SK-N-SH (cell line): ENCODE measurements at regions not wholly inside any gene's neighbourhood (a gene's known extent, or its start where the extent isn't known, plus 50 kb on each side); places are given as distances from the start of the nearest gene placed in this dataset.

Source experiments
- CTCF ChIP-seq: fragments of 200-600 bp; sonication (generic); IDR thresholded peaks from 2 replicates; pipeline ENCODE4 v1.6.1; 2017; ENCODE audit warnings: antibody characterized with exemption, mild to moderate bottlenecking, moderate library complexity
- EP300 ChIP-seq, 2 experiments: IDR thresholded peaks; 2 replicates each; pipeline versions ENCODE4 v1.4.0 to v1.6.1; 2012; ENCODE audit warnings: borderline replicate concordance in 1 of 2, low read depth in 1 of 2, low read length in 1 of 2
- EZH2phosphoT487 ChIP-seq: fragments of 200-600 bp; sonication (generic); IDR thresholded peaks from 2 replicates; pipeline ENCODE4 v1.6.1; 2017; ENCODE audit warnings: low read depth, mixed run types, mild to moderate bottlenecking, antibody characterized with exemption, moderate library complexity, borderline replicate concordance
- RFX5 ChIP-seq: IDR thresholded peaks from 2 replicates; pipeline ENCODE4 v1.6.1; 2012; ENCODE audit warnings: mild to moderate bottlenecking, improper control_type of control experiment, low read length
- SMC3 ChIP-seq: IDR thresholded peaks from 2 replicates; pipeline ENCODE4 v1.6.1; 2012; ENCODE audit warnings: low read depth, low read length, improper control_type of control experiment
- YY1 ChIP-seq: IDR thresholded peaks from 2 replicates; pipeline ENCODE4 v1.4.0; 2012; ENCODE audit warnings: low read depth, mild to moderate bottlenecking

- TF ChIP-seq YY1: no peak
- no peak for TF ChIP-seq CTCF
- TF ChIP-seq EZH2phosphoT487: no peak
- TF ChIP-seq SMC3: no peak
- no peak for TF ChIP-seq RFX5
- TF ChIP-seq EP300 (IDR thresholded peaks at IDR 0.05; ENCODE audit: borderline replicate concordance in 1 of 2, low read depth in 1 of 2, low read length in 1 of 2): no peak
These were observed 215.2 kb upstream of the ELAVL2 start for GRCh38 chr9:24041160-24041690.
